Liver (tissue), 3 donors: ENCODE measurements at regions not wholly inside any gene's neighbourhood (a gene's known extent, or its start where the extent isn't known, plus 50 kb on each side); places are given as distances from the start of the nearest gene placed in this dataset.

Experiments
- CTCF ChIP-seq: fragments of 150-350 bp; IDR thresholded peaks from 2 replicates; pipeline ENCODE4 v1.5.1; 2017; ENCODE audit warnings: improper control_type of control experiment, low read depth, low read length; ENCODE audit not compliant: missing input control
- RAD21 ChIP-seq, 2 donors: IDR thresholded peaks; 2 replicates each; pipeline ENCODE4 v1.6.1; 2016; ENCODE audit warnings: antibody characterized with exemption in 2 of 2, mild to moderate bottlenecking in 2 of 2
- donor health status: healthy.
- donor health status: healthy.

- TF ChIP-seq CTCF (no peak), RAD21 (IDR thresholded peaks at IDR 0.05) (no peak)
Measured at GRCh38 chr10:57692255-57692980, 575.3 kb downstream of the IPMK start.
